ENCODE measurements at regions not wholly inside any gene's neighbourhood (a gene's known extent, or its start where the extent isn't known, plus 50 kb on each side); places are given as distances from the start of the nearest gene placed in this dataset.

DNA sequence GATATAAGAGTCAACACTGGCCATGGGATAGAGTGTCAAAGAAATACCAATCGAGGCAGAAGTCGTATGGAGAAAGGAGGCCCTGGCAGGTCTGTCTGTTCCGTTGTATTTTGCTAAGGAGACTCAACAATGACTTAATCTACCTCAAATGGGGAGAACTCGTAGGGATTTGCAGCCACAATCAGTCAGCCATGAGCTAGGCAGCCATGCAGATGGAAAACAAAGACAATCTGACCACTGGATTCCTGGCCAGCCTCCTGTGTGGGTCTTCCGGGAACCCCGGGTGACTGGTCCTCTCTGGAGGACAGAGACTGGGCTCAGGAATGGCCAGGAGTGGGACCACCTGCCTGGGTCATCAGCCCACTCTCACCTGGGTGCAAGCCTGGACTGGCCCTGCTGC is 167.8 kb downstream of the ETS2 start:
- peaks cover 5% of the 10 kb centered on the region for H3K4me1 Mint-ChIP-seq
- H3K36me3 Mint-ChIP-seq, result no peaks in the 10 kb centered on the region
- TF ChIP-seq CTCF (IDR thresholded peaks at IDR 0.05; ENCODE audit: unreplicated experiment), result no peak
- no peak overlapping the region for H3K27ac Mint-ChIP-seq
- H3K9me3 Mint-ChIP-seq, result no peaks in the 10 kb centered on the region
- no peak for DNase-seq (ENCODE audit: low spot score in 2 of 2, unreplicated experiment in 2 of 2)
- no peaks in the 10 kb centered on the region for H3K27me3 Mint-ChIP-seq (ENCODE audit: low read depth)
- H3K4me3 Mint-ChIP-seq, result no peak overlapping the region

DNA sequence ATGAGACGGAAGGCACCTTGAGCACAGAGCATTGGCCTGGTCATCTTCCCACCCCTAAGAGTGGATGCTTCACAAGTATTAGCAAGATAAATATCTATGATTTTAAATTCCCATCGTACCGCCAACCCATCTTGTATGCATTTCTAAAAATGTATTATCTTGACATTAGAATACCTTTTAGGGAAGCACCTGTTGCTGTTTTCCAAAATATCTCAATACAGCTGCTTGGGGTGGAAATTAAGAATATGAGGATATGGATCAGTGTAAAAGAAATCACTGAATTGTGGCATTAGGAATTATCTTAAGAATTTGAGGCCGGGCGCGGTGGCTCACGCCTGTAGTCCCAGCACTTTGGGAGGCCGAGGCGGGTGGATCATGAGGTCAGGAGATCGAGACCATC is 166.3 kb downstream of the ETS2 start:
- Mint-ChIP-seq H3K9me3 (no peaks in the 10 kb centered on the region), H3K36me3 (no peaks in the 10 kb centered on the region), H3K27me3 (ENCODE audit: low read depth) (no peaks in the 10 kb centered on the region), H3K27ac (no peak overlapping the region), H3K4me3 (no peak overlapping the region), H3K4me1 (no peaks in the 10 kb centered on the region)
- TF ChIP-seq CTCF (IDR thresholded peaks at IDR 0.05; ENCODE audit: unreplicated experiment), result no peak
- DNase-seq (ENCODE audit: low spot score in 2 of 2, unreplicated experiment in 2 of 2), result no peak

GRCh38 chr21:38970765-38971164 is 165.0 kb downstream of the ETS2 start:
- DNase-seq (ENCODE audit: low spot score in 2 of 2, unreplicated experiment in 2 of 2), result no peak
- no peaks in the 10 kb centered on the region for H3K9me3 Mint-ChIP-seq
- H3K4me3 Mint-ChIP-seq, result no peak overlapping the region
- no peaks in the 10 kb centered on the region for H3K36me3 Mint-ChIP-seq
- H3K27me3 Mint-ChIP-seq (ENCODE audit: low read depth), result no peaks in the 10 kb centered on the region
- no peak overlapping the region for H3K27ac Mint-ChIP-seq
- TF ChIP-seq CTCF (IDR thresholded peaks at IDR 0.05; ENCODE audit: unreplicated experiment), result no peak
- H3K4me1 Mint-ChIP-seq, result peaks cover 5% of the 10 kb centered on the region

DNA sequence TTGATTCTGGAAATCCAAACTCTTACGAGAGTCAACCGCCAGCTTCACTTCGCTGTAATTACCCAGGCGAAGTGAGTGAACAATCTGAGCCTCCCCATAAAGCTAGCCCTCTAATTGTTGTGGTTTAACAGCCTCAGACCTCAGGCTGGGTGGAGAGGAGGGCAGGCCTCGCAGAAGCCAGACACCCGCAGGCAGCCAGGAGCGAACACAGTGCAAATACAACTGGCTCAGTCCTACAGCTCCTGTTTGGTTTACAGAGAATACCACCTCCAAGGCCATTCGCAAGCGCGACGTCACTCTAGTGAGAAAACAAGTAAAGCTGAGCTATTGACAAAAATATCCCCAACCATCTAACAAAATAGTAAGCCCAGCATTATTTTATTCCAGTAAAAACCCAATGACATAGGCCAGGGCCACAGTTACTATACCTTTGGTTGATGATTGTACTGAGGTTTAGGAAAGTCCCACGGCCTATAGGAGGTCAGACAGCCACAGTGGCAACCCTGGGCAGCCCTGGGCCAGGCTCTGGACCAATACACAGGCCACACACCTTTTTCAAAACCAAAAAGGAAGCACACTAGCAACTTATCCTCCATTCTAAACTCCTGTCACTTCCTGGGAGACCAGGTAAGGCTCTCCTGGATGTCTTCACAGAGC is 163.3 kb downstream of the ETS2 start:
- H3K27me3 Mint-ChIP-seq (ENCODE audit: low read depth), result no peaks in the 10 kb centered on the region
- no peak overlapping the region for H3K27ac Mint-ChIP-seq
- TF ChIP-seq CTCF (IDR thresholded peaks at IDR 0.05; ENCODE audit: unreplicated experiment), result no peak
- peaks cover 14% of the 10 kb centered on the region for H3K4me1 Mint-ChIP-seq
- H3K36me3 Mint-ChIP-seq, result no peaks in the 10 kb centered on the region
- H3K9me3 Mint-ChIP-seq, result no peaks in the 10 kb centered on the region
- H3K4me3 Mint-ChIP-seq, result no peak overlapping the region
- DNase-seq (ENCODE audit: low spot score in 2 of 2, unreplicated experiment in 2 of 2), result no peak

GRCh38 chr21:38965910-38966504 is 160.3 kb downstream of the ETS2 start:
- H3K9me3 Mint-ChIP-seq, result peaks cover 15% of the 10 kb centered on the region
- H3K4me1 Mint-ChIP-seq, result peaks cover 14% of the 10 kb centered on the region
- no peak for TF ChIP-seq CTCF (IDR thresholded peaks at IDR 0.05; ENCODE audit: unreplicated experiment)
- peak overlapping the region; percentile 26 for H3K4me3 Mint-ChIP-seq
- no peak for DNase-seq (ENCODE audit: low spot score in 2 of 2, unreplicated experiment in 2 of 2)
- peak overlapping the region; percentile 66 for H3K27ac Mint-ChIP-seq
- peaks cover 2% of the 10 kb centered on the region for H3K36me3 Mint-ChIP-seq
- H3K27me3 Mint-ChIP-seq (ENCODE audit: low read depth), result no peaks in the 10 kb centered on the region

All from mesothelial cell of epicardium (in vitro differentiated cells).